K562 (cell line): ENCODE measurements at regions not wholly inside any gene's neighbourhood (a gene's known extent, or its start where the extent isn't known, plus 50 kb on each side); places are given as distances from the start of the nearest gene placed in this dataset.

Experiments used
- ARID1B ChIP-seq: fragments of 450-650 bp; IDR thresholded peaks from 2 replicates; pipeline ENCODE4 v1.6.1; 2016; ENCODE audit warnings: antibody characterized with exemption, mild to moderate bottlenecking, inconsistent platforms
- ATF3 ChIP-seq, 2 experiments: fragments of 450-650 bp in 1 of 2; sonication (generic) in 1 of 2; formaldehyde crosslinking in 1 of 2; IDR thresholded peaks in 1 of 2; conservative IDR thresholded peaks in 1 of 2; 2 replicates each; pipeline versions ENCODE4 v1.6.1 to v1.8.1; 2016 to 2023; ENCODE audit warnings: mild to moderate bottlenecking in 2 of 2, moderate library complexity in 2 of 2, inconsistent platforms in 1 of 2, missing genetic modification reagents in 1 of 2
- ATF7 ChIP-seq: fragments of 450-650 bp; IDR thresholded peaks from 2 replicates; pipeline ENCODE4 v1.7.1; 2014; ENCODE audit warnings: mild to moderate bottlenecking, moderate library complexity
- CLOCK ChIP-seq: fragments of 250-450 bp; sonication (Bioruptor Pico); IDR thresholded peaks from 2 replicates; pipeline ENCODE4 v1.4.0; 2020; ENCODE audit warnings: mild to moderate bottlenecking, moderate library complexity, borderline replicate concordance
- EGR1 ChIP-seq: fragments of 450-650 bp; conservative IDR thresholded peaks from 2 replicates; pipeline ENCODE4 v1.6.1; 2017; ENCODE audit warnings: mild to moderate bottlenecking
- MITF ChIP-seq: IDR thresholded peaks from 2 replicates; pipeline ENCODE4 v1.6.1; 2014; ENCODE audit warnings: antibody characterized with exemption
- PKNOX1 ChIP-seq: fragments of 450-650 bp; IDR thresholded peaks from 2 replicates; pipeline ENCODE4 v1.6.1; 2016
- PTBP1 ChIP-seq: fragments of 200-400 bp; formaldehyde crosslinking; IDR thresholded peaks from 2 replicates; pipeline ENCODE4 v1.6.1; 2017; ENCODE audit warnings: low read depth, low read length
- SUPT5H ChIP-seq: fragments of 450-650 bp; IDR thresholded peaks from 2 replicates; pipeline ENCODE4 v1.6.1; 2016
- TCF7 ChIP-seq: sonication (generic); IDR thresholded peaks from 2 replicates; pipeline ENCODE4 v1.6.1; 2016; ENCODE audit warnings: antibody characterized with exemption, borderline replicate concordance
- THRB ChIP-seq: fragments of 450-650 bp; formaldehyde crosslinking; conservative IDR thresholded peaks from 2 replicates; pipeline ENCODE4 v1.4.0; 2022; ENCODE audit warnings: mild to moderate bottlenecking, missing genetic modification characterization
- VEZF1 ChIP-seq: fragments of 200-800 bp; sonication (Bioruptor generic); IDR thresholded peaks from 2 replicates; pipeline ENCODE4 v1.6.1; 2017; ENCODE audit warnings: missing genetic modification characterization, missing compliant biosample characterization
- ZFP1 ChIP-seq: fragments of 450-650 bp; formaldehyde crosslinking; IDR thresholded peaks from 2 replicates; pipeline ENCODE4 v1.4.0; 2020; ENCODE audit warnings: mild to moderate bottlenecking, mixed read lengths
- ZFP91 ChIP-seq: sonication (generic); formaldehyde crosslinking; IDR thresholded peaks from 2 replicates; pipeline ENCODE4 v1.8.0; 2022; ENCODE audit warnings: mild to moderate bottlenecking, missing genetic modification reagents
- ZNF263 ChIP-seq: sonication (generic); formaldehyde crosslinking; IDR thresholded peaks from 2 replicates; pipeline ENCODE4 v1.8.0; 2022; ENCODE audit warnings: mild to moderate bottlenecking, missing genetic modification reagents, borderline replicate concordance
- ZNF764 ChIP-seq: fragments of 250-450 bp; sonication (Bioruptor Pico); IDR thresholded peaks from 2 replicates; pipeline ENCODE4 v1.4.0; 2020; ENCODE audit warnings: low read depth, mild to moderate bottlenecking, moderate library complexity

GRCh38 chr13:28582225-28582891 lies 76.6 kb upstream of the POMP start (continued):
- TF ChIP-seq CLOCK (CRISPR knock-in tag) (no peak), THRB (no peak), ATF3 (IDR thresholded peaks at IDR 0.05) (peak; percentile 76), ATF3 (CRISPR knock-in tag; conservative IDR thresholded peaks at IDR 0.05) (no peak), ARID1B (peak; percentile 15; the same call in 1 of the 2 replicates), ZNF764 (no peak), PTBP1 (no peak), EGR1 (peak; percentile 78), VEZF1 (CRISPR knock-in tag) (peak; percentile 29), ZFP1 (no peak), MITF (no peak), ZNF263 (no peak), PKNOX1 (peak; percentile 54), TCF7 (no peak), SUPT5H (no peak), ATF7 (peak; percentile 74; the same call in 1 of the 2 replicates), ZFP91 (no peak)
